ENCODE measurements at regions not wholly inside any gene's neighbourhood (a gene's known extent, or its start where the extent isn't known, plus 50 kb on each side); places are given as distances from the start of the nearest gene placed in this dataset.

DNA sequence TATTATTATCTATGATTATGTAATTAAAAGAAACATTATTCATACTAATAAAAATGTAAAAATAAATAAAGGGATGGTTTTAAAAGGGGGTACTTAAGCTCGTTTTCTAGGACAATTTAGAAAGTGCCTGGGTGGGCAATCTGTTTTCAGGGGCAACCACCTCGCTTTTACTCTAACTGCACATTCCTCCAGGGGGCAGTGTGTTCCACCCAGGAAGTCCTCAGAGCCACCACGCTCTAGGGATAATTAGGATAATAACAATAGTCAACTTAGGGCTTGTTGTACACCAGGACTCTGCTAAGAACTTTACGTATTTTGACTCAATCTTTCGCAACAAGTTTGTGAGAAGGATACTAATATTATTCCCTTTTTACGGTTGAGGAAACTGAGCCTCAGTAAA is 396.7 kb upstream of the MAF start:
- no peak overlapping the region for H3T11ph ChIP-seq (ENCODE audit: low read length)
- H3K79me2 ChIP-seq (ENCODE audit: insufficient read depth, low read length), result no peaks in the 10 kb centered on the region
- H3K23ac ChIP-seq (ENCODE audit: insufficient read length, low read depth, low read length), result no peak overlapping the region
- peaks cover 2% of the 10 kb centered on the region; the same call in 1 of the 2 replicates for H3K27me3 ChIP-seq (ENCODE audit: insufficient read depth, low read length)
- no peak overlapping the region for H3K27ac Mint-ChIP-seq
- no peaks in the 10 kb centered on the region for H3K27me3 Mint-ChIP-seq (ENCODE audit: low read depth)
- no peak overlapping the region for H3K18ac ChIP-seq (ENCODE audit: insufficient read length, low read depth, low read length)
- H3K9ac ChIP-seq (ENCODE audit: extremely low read depth, insufficient read length, low read length), result no peak overlapping the region
- no peak overlapping the region for H3K4ac ChIP-seq (ENCODE audit: low read depth, low read length)
- no peaks in the 10 kb centered on the region for H3K36me3 Mint-ChIP-seq (ENCODE audit: insufficient read depth in 1 of 3, low read depth in 3 of 3)
- H2BK120ac ChIP-seq (ENCODE audit: low read depth, low read length, poor library complexity, severe bottlenecking), result no peak overlapping the region
- WGBS (ENCODE audit: extremely low coverage, insufficient read length, low lambda C conversion rate), result no CpG with 5 or more reads among the region's 6 CpGs
- no peak overlapping the region for H3K4me3 Mint-ChIP-seq
- H2BK15ac ChIP-seq (ENCODE audit: low read depth, low read length), result no peak overlapping the region
- peaks cover 3% of the 10 kb centered on the region for H3K4me1 ChIP-seq (ENCODE audit: insufficient read depth, low read length)
- peaks cover 15 to 22% of the 10 kb centered on the region in 2 experiments for H3K4me1 Mint-ChIP-seq
- no peak overlapping the region for H3K4me2 ChIP-seq (ENCODE audit: insufficient read depth, insufficient read length, low read length)
- no peak overlapping the region for H4K8ac ChIP-seq (replicated peaks; ENCODE audit: insufficient read length, low read depth, low read length)
- no peak overlapping the region for H3K27ac ChIP-seq (ENCODE audit: insufficient read length, low read depth, low read length)
- H2BK5ac ChIP-seq (ENCODE audit: insufficient read length, low read length), result no peak overlapping the region
- no peak overlapping the region for H2AK5ac ChIP-seq (ENCODE audit: insufficient read length, low read length)
- H3K23me2 ChIP-seq (ENCODE audit: insufficient read length, low read depth, low read length, poor library complexity, severe bottlenecking), result no peaks in the 10 kb centered on the region
- no peaks in the 10 kb centered on the region for H3K9me3 ChIP-seq (ENCODE audit: control insufficient read depth, low read depth, low read length)
- H3K9me3 Mint-ChIP-seq, result no peaks in the 10 kb centered on the region
- no peak overlapping the region for H4K5ac ChIP-seq (ENCODE audit: insufficient read length, low read depth, low read length)
- H3K79me1 ChIP-seq (ENCODE audit: insufficient read depth, low read depth, low read length, poor library complexity, severe bottlenecking), result no peaks in the 10 kb centered on the region
- no peaks in the 10 kb centered on the region for H4K20me1 ChIP-seq (ENCODE audit: control insufficient read depth, insufficient read depth, insufficient read length)
- no peak overlapping the region for H3K14ac ChIP-seq (ENCODE audit: insufficient read depth, low read length)
- no peak overlapping the region for H2BK20ac ChIP-seq (ENCODE audit: low read depth, low read length, poor library complexity, severe bottlenecking)
- H2AFZ ChIP-seq (ENCODE audit: low read length), result no peak overlapping the region
- TF ChIP-seq, protein P1, sequence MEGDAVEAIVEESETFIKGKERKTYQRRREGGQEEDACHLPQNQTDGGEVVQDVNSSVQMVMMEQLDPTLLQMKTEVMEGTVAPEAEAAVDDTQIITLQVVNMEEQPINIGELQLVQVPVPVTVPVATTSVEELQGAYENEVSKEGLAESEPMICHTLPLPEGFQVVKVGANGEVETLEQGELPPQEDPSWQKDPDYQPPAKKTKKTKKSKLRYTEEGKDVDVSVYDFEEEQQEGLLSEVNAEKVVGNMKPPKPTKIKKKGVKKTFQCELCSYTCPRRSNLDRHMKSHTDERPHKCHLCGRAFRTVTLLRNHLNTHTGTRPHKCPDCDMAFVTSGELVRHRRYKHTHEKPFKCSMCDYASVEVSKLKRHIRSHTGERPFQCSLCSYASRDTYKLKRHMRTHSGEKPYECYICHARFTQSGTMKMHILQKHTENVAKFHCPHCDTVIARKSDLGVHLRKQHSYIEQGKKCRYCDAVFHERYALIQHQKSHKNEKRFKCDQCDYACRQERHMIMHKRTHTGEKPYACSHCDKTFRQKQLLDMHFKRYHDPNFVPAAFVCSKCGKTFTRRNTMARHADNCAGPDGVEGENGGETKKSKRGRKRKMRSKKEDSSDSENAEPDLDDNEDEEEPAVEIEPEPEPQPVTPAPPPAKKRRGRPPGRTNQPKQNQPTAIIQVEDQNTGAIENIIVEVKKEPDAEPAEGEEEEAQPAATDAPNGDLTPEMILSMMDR (conservative IDR thresholded peaks at IDR 0.05), result peak; percentile 78
- H4K91ac ChIP-seq (ENCODE audit: insufficient read length, low read depth, low read length), result no peak overlapping the region
- H3K56ac ChIP-seq (ENCODE audit: insufficient read length, low read depth, low read length), result no peak overlapping the region
- H2BK12ac ChIP-seq (ENCODE audit: insufficient read length, low read depth, low read length), result no peak overlapping the region
- DNase-seq, result peak; percentile 37

All from H9 (cell line).